NCI-H748 treated with DMSO at 0.1 percent for 48 hours (cell line): ENCODE measurements at regions not wholly inside any gene's neighbourhood (a gene's known extent, or its start where the extent isn't known, plus 50 kb on each side); places are given as distances from the start of the nearest gene placed in this dataset.

Experiments
- DNase-seq: peaks from one replicate; lab custom pipeline; 2025; lab: John Stamatoyannopoulos, UW

DNA sequence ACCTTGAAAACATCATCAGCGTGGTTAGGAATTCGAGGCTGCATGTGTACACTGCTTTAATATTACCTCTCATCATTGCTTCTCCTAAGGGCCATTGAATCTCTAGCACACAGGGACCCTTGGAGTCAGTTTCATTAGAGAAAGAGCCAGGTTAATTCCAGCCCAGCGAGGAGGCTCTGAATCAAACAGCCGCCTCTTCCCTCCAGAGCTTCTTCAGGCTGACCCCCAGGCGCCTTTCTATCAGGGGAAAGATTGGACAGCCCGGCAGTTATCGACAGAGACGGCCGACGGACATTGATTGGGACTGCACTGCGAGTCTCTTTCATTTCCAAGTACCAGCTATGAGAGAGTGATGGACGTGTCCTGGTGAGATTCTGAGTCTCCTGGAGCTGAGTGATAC lies 159.2 kb downstream of the ANKRD60 start:
- no peak for DNase-seq

DNA sequence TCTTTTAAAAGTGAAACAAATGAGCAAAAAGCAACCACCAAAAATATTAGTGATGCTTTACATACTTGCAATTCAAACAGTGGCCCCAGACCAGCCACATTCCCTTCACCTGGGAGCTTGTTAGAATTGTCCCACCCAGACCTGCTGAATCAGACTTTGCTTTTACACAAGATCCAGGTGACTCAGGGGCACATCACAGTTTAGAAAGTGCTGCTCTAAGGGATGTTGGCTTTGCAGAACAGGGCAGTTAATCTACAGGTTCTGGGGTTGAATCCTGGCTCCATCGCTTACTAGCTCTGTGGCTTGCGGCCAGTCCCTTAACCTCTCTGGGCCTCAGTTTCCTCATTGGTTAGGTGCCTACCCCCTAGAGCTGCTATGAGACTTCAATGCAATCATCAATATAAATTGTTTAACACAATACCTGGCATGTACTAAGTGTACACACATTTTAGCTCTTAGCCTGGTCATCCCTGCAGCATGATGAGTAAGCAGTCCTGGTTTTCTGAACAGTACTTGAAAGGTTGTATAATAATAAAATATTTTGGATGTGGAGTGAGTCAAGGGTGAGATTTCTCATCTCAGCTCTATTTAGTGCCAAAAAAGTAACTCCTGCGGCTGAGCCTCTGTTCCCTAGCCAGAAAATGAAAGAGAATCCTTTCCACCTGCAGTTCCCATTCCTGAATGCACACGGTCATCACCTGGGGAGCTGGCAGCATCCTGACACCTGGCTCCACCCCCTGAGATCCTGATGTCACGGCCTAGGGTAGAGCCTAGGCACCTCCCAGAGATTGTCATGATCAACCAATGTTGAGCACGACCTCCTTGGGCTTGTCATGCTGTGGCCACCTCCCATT lies 162.7 kb downstream of the ANKRD60 start:
- DNase-seq, result no peak

DNA sequence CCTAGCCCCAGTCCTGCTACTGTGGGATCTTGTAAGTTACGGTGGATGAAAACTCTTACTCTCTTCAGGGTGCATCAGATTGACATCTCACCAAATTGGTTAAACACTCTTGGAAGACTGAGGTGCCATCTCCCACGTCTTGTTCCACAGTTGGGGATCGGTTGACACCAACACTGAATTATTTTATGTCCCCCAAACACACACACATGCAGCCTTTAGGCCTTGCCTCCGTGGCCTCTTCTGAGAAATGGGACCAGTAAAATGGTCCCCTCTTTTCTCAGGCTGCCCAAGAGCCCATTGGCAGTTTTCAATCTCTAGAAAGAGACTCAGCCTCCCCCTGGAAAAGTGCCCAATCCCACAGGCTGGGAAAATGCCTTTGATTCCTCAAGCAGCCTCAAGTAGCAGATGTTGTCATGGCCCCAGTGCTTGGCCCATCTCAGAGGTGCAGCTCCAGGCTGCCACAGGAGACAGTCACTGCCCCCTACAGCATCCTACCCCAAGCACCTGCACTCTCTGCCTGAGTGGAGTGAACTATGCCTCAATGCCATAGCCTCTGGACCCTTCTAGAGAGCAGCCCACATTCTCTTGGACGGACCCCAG lies 163.9 kb downstream of the ANKRD60 start:
- no peak for DNase-seq

DNA sequence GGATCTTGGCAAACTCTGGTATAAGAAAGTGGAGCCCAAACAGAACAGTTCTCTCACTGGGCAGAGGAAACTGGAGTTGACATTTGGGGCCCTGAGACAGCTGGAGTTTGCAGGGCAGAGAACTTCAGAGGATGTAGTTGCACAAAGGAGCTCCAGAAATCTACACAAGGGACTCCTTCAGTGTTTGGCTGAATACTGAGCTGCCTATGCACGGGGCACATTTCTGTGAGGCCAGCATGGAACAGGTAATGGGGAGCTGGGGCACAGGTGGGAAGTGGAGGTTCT lies 169.3 kb downstream of the ANKRD60 start:
- DNase-seq, result no peak

DNA sequence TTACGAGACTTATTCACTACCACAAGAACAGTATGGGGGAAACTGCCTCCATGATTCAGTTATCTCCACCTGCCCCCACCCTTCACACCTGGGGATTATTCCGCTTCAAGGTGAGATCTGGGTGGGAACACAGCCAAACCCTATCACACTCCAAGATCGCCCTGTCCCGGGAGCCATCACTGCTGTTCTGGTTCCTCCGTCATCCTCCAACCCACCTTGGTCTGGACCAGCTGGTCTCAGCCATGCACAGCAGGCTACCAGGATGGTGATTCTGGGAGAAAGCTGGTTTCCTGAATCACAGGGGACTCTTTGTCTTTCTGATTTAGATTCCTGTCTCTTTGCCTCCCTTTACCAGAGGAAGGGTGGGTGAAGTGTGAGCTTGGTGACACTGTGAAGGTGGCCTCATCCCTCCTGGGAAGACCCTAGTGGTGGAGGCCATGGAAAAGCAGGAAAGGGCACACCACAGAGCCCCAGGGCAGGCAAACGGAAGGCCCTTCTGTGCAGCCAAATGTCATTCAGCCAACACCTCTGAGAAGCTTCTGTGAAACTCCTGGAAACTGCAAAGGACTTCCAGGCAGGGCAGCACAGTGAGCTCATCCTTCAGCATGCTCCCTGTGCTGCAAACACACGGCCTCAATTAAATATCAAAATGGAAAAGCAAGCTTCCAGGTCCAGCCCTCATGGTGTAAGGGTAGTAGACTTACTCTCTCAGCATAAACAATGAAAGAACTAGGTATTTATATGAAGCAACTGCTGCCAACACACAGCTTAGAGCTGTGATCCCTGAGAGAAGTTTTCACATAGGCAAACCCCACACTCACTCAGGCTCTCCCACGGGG lies 169.8 kb downstream of the ANKRD60 start:
- no peak for DNase-seq

- no peak for DNase-seq
These were observed 171.3 kb downstream of the ANKRD60 start for GRCh38 chr20:58056921-58057686.

DNA sequence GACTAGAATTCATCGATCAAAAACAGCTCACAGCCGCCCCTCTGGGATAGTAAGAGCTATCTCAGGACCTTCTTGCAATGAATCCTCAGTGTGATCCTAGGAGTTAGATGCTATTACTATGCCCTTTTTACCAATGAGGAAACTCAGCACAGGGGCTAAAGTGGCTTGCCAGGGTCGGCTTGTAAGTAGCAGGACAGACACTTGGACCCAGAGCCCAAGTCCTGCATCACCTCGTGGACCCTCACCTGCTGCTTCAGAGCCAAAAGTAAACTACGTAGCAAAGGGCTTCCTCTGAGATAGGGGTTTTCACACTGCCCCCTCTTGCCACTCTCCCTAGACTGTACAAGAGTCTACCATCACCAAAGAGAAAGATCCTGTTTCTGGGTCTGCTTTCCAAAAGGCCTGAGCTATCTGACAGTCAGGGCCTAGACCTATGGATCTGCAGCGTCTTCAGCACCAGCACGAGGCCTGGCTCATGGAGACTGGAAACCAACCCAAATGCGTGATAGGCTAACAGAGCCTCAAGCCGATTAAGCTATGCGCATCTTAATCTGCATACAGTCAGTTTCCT lies 172.3 kb downstream of the ANKRD60 start:
- DNase-seq, result no peak

GRCh38 chr20:58054780-58055373 lies 173.6 kb downstream of the ANKRD60 start:
- DNase-seq, result no peak

- DNase-seq, result no peak
These were observed 174.2 kb downstream of the ANKRD60 start for GRCh38 chr20:58054082-58054779.

GRCh38 chr20:58053391-58054055 lies 174.9 kb downstream of the ANKRD60 start:
- DNase-seq, result no peak

DNA sequence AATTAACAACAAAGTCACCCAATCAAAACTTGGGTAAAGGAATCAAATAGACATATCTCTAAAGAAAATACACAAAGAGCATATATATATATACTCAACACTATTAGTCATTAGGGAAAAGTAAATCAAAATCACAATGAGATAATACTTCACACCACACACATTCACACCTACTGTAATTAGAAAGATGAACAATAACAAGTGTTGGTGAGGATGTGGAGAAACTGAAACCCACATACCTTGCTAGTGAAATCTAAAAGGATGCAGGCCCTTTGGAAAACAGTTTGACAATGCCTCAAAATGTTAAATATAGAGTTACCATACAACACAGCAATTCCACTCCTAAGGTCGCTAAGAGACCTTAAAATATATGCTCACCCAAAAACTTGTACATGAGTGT lies 177.1 kb downstream of the ANKRD60 start:
- DNase-seq, result no peak

DNA sequence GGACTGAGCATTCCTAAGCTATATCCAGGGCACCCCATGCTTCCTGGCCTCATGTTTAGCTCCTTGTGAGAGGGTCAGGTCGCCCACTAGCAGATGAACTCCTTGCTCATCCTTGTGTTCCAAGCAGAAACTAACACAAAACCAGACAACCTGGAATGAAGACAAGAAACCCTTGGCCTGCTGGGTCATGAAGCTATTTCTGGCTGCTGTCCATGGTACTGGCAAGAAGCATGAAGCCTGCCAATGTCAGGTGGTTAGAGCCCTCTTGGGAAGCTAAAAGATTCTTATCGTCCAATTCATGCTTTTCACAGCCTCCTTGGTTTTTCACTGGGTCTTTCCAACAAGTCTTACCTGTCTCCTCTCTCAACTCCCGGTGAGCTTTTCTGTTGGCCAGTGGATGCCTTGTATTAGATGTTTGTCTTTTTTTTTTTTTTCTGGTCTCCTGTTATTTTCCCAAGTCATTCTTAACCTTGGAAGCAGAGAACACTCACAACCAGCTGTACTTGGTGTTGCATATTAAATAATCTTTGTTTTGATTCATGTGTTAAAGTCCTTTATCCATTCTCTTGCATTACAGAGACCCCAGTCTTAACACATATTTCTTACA lies 180.3 kb downstream of the ANKRD60 start:
- DNase-seq, result no peak

- DNase-seq, result no peak
These were observed 182.1 kb downstream of the ANKRD60 start for GRCh38 chr20:58046311-58046710.

DNA sequence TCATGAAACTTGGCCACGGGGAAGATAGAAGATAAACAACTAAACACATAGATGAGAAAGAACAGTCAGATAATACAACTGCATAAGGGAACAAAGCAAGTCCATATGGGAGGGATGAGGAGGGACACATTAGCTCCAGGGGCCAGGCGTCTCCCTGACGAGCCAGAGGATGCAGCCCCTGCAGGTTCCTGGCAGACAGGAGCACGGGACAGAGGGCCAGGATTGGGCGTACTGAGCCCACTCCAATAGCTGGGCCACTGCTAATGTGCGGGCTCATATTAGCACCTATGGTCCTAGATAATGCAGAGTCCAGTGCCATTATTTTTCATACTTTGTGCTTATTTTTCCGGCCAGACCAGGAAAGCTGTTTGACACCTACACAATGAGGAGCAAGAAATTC lies 182.9 kb downstream of the ANKRD60 start:
- DNase-seq, result no peak

- DNase-seq, result no peak
These were observed 183.4 kb downstream of the ANKRD60 start for GRCh38 chr20:58044931-58045555.

- DNase-seq, result no peak
These were observed 184.2 kb downstream of the ANKRD60 start for GRCh38 chr20:58044286-58044685.

GRCh38 chr20:58043236-58044140 lies 185.0 kb downstream of the ANKRD60 start:
- DNase-seq, result no peak

DNA sequence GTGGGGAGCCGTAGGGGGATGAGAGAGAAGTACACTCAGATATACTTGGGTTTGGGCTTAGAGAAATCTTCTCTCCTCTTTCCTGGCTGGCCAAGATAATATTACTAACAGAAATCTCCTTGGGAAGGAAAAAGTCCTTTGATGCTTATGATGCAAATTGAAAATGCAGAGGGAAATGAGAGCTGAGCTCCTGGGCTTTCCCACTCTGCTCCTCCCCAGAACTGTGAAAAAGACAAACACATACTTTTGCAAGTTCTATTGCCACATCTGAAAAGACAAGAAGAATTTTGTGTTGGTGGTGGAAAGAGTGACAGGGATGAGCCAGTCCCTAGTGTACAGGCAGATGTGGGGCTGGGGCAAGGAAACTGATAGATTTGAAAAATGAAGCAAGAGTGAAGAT lies 185.9 kb downstream of the ANKRD60 start:
- DNase-seq, result no peak
